Mucosa of stomach (tissue), 1 donor: ENCODE measurements at regions not wholly inside any gene's neighbourhood (a gene's known extent, or its start where the extent isn't known, plus 50 kb on each side); places are given as distances from the start of the nearest gene placed in this dataset.

Experiments
- H3K27me3 ChIP-seq: one replicate; pipeline ENCODE4 v1.7.0; 2013; ENCODE audit warnings: mild to moderate bottlenecking, low read length; ENCODE audit not compliant: control insufficient read depth, insufficient read depth
- H3K36me3 ChIP-seq: one replicate; pipeline ENCODE4 v1.7.0; 2013; ENCODE audit warnings: low read length; ENCODE audit not compliant: control insufficient read depth, insufficient read depth
- H3K4me1 ChIP-seq: one replicate; pipeline ENCODE4 v1.7.0; 2013; ENCODE audit warnings: mild to moderate bottlenecking, low read length; ENCODE audit not compliant: control insufficient read depth, insufficient read depth
- H3K4me3 ChIP-seq: one replicate; pipeline ENCODE4 v1.7.0; 2013; ENCODE audit warnings: low read length
- H3K9ac ChIP-seq: one replicate; pipeline ENCODE4 v1.7.0; 2013; ENCODE audit warnings: mild to moderate bottlenecking, low read length, moderate library complexity
- H3K9me3 ChIP-seq: one replicate; pipeline ENCODE4 v1.7.0; 2013; ENCODE audit warnings: mild to moderate bottlenecking, low read length, moderate library complexity; ENCODE audit not compliant: control insufficient read depth
- donor health status: Pancreatic carcinoma.

DNA sequence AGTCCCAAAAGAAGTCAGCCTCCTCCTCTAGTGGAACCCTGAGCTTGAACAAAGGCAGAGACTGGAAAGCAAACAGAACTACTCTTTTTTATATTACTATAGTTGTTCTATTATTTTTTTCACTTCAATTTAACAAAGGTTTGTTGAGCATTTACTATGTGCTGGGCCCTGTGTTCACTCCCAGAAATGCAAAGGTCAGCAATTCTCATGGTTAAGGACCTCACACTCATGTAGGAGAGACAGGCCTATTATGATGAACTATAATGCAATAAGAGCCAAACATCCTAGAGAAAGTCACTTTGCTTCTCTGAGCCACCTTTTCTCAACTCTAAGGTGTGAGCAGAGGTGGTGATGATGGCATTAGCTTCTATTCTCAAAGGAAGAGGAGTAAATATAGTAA, 82.1 kb upstream of the ARHGEF3 start:
- no peaks in the 10 kb centered on the region for H3K36me3 ChIP-seq

DNA sequence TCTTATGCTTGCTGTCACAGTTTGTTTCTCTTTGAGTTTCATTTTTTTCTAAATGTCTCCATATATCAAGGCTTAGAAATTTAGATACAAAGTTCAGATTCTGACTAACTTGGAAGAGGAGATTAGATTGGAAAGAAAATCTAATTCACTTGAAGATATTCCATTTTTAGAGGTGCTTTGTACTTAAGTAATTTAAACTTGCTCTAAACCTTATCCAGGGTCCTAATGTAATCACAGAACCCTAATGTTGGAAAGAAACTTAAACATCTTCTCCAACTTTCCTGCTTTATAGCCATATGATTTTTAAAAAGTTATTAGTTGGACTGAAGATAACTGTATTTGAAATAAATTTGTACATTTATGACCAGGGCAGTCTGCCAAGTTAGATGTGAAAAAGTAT, 81.1 kb upstream of the ARHGEF3 start:
- no peaks in the 10 kb centered on the region for H3K9me3 ChIP-seq
- H3K36me3 ChIP-seq = no peaks in the 10 kb centered on the region
- H3K27me3 ChIP-seq = no peaks in the 10 kb centered on the region
- H3K4me1 ChIP-seq = no peaks in the 10 kb centered on the region
- H3K9ac ChIP-seq = no peak overlapping the region
- no peak overlapping the region for H3K4me3 ChIP-seq

More for the DNA sequence above, 82.1 kb upstream of the ARHGEF3 start:
- Histone ChIP-seq H3K4me3 (no peak overlapping the region), H3K27me3 (no peaks in the 10 kb centered on the region), H3K9me3 (no peaks in the 10 kb centered on the region), H3K4me1 (no peaks in the 10 kb centered on the region), H3K9ac (no peak overlapping the region)

DNA sequence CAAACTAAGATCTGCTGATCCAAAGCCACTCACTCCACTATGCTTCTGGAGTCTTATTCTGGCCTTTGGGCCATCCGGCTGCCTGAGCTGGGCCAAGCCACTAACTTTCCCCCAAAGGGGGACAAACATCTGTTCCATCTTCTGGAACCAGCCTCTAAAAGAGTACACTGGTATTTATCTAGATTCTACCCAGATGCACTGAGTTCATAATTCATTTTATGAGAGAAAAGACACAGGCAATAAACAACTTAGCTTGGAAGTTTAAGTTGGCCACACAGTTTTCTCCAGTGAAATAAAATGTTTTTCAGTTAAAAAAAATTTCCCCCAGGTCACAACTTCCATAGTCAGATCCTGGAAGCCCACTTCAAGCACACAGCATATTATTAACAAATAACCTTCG, 80.1 kb upstream of the ARHGEF3 start:
- Histone ChIP-seq H3K27me3 (no peaks in the 10 kb centered on the region), H3K36me3 (no peaks in the 10 kb centered on the region), H3K9ac (no peak overlapping the region), H3K9me3 (no peaks in the 10 kb centered on the region), H3K4me3 (no peak overlapping the region), H3K4me1 (no peaks in the 10 kb centered on the region)

DNA sequence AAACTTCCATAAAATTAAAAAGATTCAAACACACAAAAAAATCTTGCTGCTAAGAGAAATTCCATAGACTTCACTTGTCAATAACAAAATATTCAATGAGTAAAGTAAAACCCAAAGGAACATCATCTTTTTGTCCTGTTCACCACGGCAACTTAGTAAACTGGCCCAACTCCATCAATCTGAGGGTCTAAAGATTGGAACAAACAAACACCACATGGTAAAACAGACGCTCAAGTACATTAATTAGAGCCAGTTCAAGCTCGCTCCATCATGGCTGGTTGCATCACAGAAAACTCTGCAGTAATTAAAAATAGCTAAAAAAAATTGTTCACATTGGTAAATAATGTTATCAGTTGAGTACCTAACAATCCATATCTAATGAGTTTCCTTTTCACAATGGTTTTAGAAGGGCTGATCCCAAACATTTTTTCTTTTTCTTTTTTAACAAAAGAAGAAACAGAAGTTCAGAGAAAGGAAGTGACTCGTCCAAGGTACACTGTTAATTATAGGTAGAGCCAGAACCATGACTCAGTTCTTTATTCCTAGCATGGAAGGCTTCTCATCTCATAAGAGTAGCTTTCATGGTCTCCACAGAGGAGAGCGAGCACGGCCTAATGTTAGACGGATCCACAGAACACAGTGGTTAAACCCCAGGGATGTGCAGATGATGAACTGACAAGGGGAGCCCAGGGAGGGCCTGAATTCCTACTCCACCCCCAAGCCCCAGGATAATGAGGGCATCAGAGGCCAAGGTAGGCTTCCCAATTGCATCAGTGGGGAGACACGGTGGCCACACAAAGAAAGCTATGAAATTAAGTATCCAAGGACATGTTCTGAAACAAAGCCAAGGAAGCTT, 79.2 kb upstream of the ARHGEF3 start:
- H3K4me3 ChIP-seq = no peak overlapping the region
- H3K9ac ChIP-seq = no peak overlapping the region
- no peaks in the 10 kb centered on the region for H3K4me1 ChIP-seq
- H3K36me3 ChIP-seq = no peaks in the 10 kb centered on the region
- H3K9me3 ChIP-seq = no peaks in the 10 kb centered on the region
- H3K27me3 ChIP-seq = no peaks in the 10 kb centered on the region

DNA sequence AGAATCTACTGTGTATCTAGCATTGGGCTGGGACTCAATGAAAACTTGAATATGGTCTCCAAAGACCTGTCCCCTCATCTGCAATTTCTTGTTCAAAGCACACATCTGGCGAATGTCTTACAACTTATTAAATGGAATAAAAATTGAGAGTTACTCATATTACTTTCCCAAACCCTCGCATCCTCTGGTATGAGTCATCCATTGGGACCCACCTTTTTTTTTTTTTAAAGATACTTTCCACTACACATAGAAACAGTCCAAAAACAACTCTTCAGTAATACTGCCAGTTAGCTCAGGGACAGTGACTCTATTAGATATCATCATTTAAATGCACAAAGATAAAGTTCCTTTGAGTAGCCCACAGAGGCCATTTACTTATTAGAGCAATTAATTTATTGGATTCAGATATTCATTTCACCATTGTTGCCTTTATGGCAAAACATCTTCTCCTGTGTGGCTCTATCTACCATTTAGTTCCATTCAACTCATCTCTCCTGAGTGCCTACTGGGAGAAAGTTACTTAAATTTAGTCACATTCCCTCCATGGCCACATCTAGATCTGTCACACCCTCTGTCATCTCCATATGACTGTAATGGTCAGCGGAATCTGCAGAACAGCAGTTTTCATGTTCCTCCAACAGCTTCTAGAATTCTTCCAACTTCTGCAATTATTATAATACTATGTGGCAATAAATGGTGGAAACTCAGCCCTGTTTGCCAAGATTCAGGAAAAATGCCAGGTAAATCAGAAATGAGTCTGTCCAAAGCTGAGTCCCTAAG, 77.9 kb upstream of the ARHGEF3 start:
- H3K4me3 ChIP-seq = no peak overlapping the region
- H3K4me1 ChIP-seq = peaks cover 4% of the 10 kb centered on the region
- no peaks in the 10 kb centered on the region for H3K9me3 ChIP-seq
- no peaks in the 10 kb centered on the region for H3K36me3 ChIP-seq
- no peak overlapping the region for H3K9ac ChIP-seq
- H3K27me3 ChIP-seq = no peaks in the 10 kb centered on the region

DNA sequence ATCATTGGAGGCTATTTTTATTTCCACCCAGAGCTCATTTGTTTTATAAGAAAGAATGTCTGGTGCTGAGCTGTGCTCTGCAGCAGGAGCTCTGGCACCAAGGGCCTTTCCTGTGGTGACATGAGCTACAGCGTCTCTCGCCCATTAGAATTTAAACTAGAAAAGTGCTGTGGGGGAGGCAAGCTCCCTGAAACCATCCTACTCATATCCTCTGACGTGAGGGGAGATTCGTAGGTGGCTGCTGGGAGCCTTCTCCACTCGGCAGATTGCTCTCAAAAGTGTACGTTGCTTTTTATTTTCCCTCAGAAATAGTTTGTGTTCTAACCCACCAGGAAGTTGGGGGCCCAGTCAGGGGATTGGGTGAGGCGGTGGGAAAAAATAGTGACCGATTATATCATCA, 76.3 kb upstream of the ARHGEF3 start:
- Histone ChIP-seq H3K4me1 (peaks cover 9% of the 10 kb centered on the region), H3K4me3 (no peak overlapping the region), H3K9ac (no peak overlapping the region), H3K36me3 (no peaks in the 10 kb centered on the region), H3K27me3 (no peaks in the 10 kb centered on the region), H3K9me3 (no peaks in the 10 kb centered on the region)

DNA sequence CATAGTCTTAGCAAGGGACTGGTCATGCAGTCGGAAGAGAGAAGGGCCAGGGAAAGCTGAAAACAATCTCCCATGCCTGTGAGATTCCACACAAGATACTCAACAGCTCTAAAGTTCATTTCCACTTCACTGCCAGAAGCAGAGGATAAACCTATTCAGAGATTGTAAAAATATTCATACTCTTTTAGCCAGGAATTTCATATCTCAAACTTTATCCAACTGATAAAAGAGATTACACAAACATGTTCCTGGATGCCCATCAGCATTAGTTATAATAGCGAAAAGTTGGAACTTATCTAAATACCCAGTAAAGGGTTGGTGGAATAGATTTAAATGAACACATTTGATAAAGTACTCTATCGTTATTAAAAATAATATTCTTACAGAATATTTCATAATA, 75.2 kb upstream of the ARHGEF3 start:
- no peak overlapping the region for H3K9ac ChIP-seq
- no peaks in the 10 kb centered on the region for H3K36me3 ChIP-seq
- no peak overlapping the region for H3K4me3 ChIP-seq
- H3K9me3 ChIP-seq = no peaks in the 10 kb centered on the region
- no peaks in the 10 kb centered on the region for H3K27me3 ChIP-seq
- H3K4me1 ChIP-seq = peaks cover 9% of the 10 kb centered on the region

DNA sequence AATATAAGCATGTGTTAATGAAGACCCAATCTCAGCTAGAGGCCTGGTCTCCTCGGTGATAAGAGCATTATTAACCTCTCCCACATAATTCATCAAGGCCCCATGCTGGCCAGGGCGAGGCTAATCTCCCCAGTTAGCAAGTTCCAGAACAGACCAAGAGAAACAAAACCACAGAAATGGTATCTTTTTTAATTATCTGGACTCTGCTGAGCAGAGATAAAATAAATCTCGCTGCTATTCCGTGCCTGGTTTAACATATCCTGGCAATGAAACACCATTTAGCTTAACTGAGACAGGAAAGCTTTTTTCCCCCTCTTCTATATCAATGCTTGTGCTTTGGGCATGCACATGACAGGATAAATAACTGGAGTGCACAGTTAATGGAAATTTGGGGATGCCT, 72.5 kb upstream of the ARHGEF3 start:
- Histone ChIP-seq H3K9me3 (no peaks in the 10 kb centered on the region), H3K4me1 (peaks cover 9% of the 10 kb centered on the region), H3K9ac (no peak overlapping the region), H3K4me3 (no peak overlapping the region), H3K27me3 (no peaks in the 10 kb centered on the region), H3K36me3 (no peaks in the 10 kb centered on the region)

DNA sequence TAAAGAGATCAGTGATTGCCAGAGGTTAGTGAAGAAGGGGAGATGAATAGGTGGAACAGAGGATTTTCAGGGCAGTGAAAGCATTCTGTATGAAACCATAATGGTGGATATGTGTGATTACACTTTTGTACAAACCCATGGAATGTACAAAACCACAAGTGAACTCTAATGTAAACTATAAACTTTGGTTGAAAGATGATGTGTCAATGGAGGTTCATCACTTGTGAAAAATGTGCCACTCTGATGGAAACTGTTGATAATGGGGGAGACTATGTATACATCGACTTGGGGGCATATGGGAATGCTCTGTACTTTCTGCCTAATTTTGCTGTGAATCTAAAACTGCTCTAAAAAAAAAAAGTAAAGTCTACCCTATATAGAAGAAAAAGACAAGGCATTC, 68.7 kb upstream of the ARHGEF3 start:
- peaks cover 9% of the 10 kb centered on the region for H3K4me1 ChIP-seq
- no peaks in the 10 kb centered on the region for H3K9me3 ChIP-seq
- H3K4me3 ChIP-seq = no peak overlapping the region
- no peak overlapping the region for H3K9ac ChIP-seq
- H3K36me3 ChIP-seq = no peaks in the 10 kb centered on the region
- H3K27me3 ChIP-seq = no peaks in the 10 kb centered on the region

DNA sequence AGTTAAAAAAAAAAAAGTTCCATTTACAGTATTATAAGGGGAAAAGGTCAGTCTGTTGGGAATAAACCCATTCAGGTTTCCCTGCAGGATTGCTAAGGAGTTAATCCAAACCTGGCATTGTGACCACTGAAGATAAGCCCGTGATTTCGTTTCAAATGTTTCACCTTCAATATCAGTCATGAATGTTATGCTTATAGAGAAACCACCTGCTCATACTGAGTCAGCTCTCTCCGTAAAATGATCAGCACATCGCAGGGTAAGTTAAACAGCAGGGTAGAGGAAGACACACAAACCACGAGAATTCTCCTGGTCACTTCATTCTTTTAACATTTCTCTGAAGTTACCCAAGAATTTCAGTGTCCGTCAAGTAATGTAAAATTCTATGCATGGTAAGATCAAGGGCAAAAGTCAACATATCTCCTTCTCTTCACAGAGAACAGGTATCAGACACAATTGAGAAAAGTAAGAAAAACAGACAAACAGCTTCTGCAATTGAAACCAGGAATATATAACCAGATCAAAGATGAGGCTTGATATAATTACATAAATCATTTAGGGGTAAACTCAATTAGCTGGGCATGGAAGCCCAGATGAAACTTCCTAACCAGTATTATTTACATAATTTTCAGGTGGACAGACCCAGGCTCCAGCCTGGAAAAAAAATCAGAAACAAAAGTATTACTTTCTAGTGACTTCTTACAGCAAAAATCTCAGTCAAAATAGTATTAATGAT, 67.6 kb upstream of the ARHGEF3 start:
- no peaks in the 10 kb centered on the region for H3K36me3 ChIP-seq
- H3K27me3 ChIP-seq = no peaks in the 10 kb centered on the region
- H3K4me1 ChIP-seq = peaks cover 2% of the 10 kb centered on the region
- no peak overlapping the region for H3K4me3 ChIP-seq
- no peak overlapping the region for H3K9ac ChIP-seq
- H3K9me3 ChIP-seq = no peaks in the 10 kb centered on the region

DNA sequence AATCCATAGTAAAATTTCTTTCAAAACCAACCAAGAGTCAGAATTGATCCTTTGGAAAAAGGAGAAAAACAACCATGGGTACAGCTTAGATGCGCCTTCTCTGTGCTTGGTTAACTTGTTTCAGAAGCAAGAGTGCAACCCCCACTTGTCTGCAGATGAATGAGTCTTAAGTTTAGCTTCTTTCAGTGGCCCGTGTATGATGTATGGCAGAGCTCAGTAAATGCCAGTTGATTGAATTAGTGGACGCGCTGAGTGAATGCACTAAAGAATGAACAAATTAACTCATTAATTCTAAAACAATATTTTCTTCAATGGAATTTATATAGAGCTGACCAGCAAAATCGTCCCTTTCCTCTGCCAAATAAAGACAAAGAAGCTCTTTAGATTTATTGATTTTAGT, 67.0 kb upstream of the ARHGEF3 start:
- Histone ChIP-seq H3K27me3 (no peaks in the 10 kb centered on the region), H3K9me3 (no peaks in the 10 kb centered on the region), H3K4me3 (no peak overlapping the region), H3K36me3 (no peaks in the 10 kb centered on the region), H3K9ac (no peak overlapping the region), H3K4me1 (no peaks in the 10 kb centered on the region)

DNA sequence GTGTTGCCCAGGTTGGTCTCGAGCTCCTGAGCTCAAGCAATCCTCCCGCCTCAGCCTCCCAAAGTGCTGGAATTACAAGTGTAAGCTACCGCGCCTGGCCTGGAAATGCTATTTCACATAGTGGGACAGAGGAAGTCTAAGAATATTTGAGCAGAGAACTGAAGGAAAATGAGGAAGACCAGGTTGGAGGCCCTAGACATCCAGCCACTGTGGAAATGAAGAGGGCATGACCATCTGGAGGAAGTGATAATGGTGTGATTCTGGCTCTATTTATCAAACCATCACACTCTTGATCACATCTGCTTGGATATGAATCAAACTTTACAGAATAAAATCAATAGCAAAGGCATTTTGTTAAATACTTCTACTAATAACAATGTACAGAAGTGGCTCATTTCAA, 65.9 kb upstream of the ARHGEF3 start:
- no peak overlapping the region for H3K9ac ChIP-seq
- H3K9me3 ChIP-seq = no peaks in the 10 kb centered on the region
- no peaks in the 10 kb centered on the region for H3K36me3 ChIP-seq
- no peak overlapping the region for H3K4me3 ChIP-seq
- H3K27me3 ChIP-seq = no peaks in the 10 kb centered on the region
- H3K4me1 ChIP-seq = peaks cover under 1% of the 10 kb centered on the region
